Chondrocyte (in vitro differentiated cells): ENCODE measurements at regions not wholly inside any gene's neighbourhood (a gene's known extent, or its start where the extent isn't known, plus 50 kb on each side); places are given as distances from the start of the nearest gene placed in this dataset.

Experiments
- DNase-seq: peaks from one replicate; pipeline ENCODE4 v3.0.0; 2021; ENCODE audit warnings: mixed read lengths, low spot score
- H3K27ac Mint-ChIP-seq: one replicate; pipeline ENCODE4 v1.8.0; 2021; ENCODE audit warnings: mild to moderate bottlenecking, moderate library complexity, mixed read lengths; ENCODE audit not compliant: unreplicated experiment
- H3K27me3 Mint-ChIP-seq: 2 replicates; pipeline ENCODE4 v1.8.0; 2021; ENCODE audit warnings: low read depth, mixed read lengths
- H3K36me3 Mint-ChIP-seq: 2 replicates; pipeline ENCODE4 v1.8.0; 2021; ENCODE audit warnings: low read depth, mixed read lengths
- H3K4me1 Mint-ChIP-seq: 2 replicates; pipeline ENCODE4 v1.8.0; 2021; ENCODE audit warnings: low read depth, mild to moderate bottlenecking, mixed read lengths
- H3K4me3 Mint-ChIP-seq: one replicate; pipeline ENCODE4 v1.8.0; 2021; ENCODE audit warnings: mild to moderate bottlenecking, moderate library complexity, mixed read lengths; ENCODE audit not compliant: unreplicated experiment
- H3K9me3 Mint-ChIP-seq: 2 replicates; pipeline ENCODE4 v1.8.0; 2021; ENCODE audit warnings: low read depth, mixed read lengths
- CTCF ChIP-seq: fragments of 200-600 bp; sonication (generic); IDR thresholded peaks from 2 replicates; pipeline ENCODE4 v1.5.0; 2021; ENCODE audit warnings: antibody characterized with exemption, mild to moderate bottlenecking, moderate library complexity

- no peak for DNase-seq
- Mint-ChIP-seq H3K9me3 (peaks cover 7% of the 10 kb centered on the region), H3K27ac (no peak overlapping the region), H3K4me3 (no peak overlapping the region), H3K4me1 (peaks cover 4% of the 10 kb centered on the region), H3K36me3 (no peaks in the 10 kb centered on the region), H3K27me3 (no peaks in the 10 kb centered on the region)
- no peak for TF ChIP-seq CTCF
Observed at GRCh38 chr14:26370115-26370514, 227.7 kb downstream of the NOVA1 start.

GRCh38 chr14:26363689-26364088 lies 234.1 kb downstream of the NOVA1 start:
- Mint-ChIP-seq H3K27ac (no peak overlapping the region), H3K4me1 (no peaks in the 10 kb centered on the region)

GRCh38 chr14:26344596-26344995 lies 253.2 kb downstream of the NOVA1 start:
- H3K36me3 Mint-ChIP-seq = no peaks in the 10 kb centered on the region
- H3K27ac Mint-ChIP-seq = no peak overlapping the region
- H3K27me3 Mint-ChIP-seq = peaks cover 3% of the 10 kb centered on the region
- no peak for TF ChIP-seq CTCF
- no peaks in the 10 kb centered on the region for H3K4me1 Mint-ChIP-seq
- H3K4me3 Mint-ChIP-seq = no peak overlapping the region
- H3K9me3 Mint-ChIP-seq = no peaks in the 10 kb centered on the region
- no peak for DNase-seq

More at GRCh38 chr14:26363689-26364088, 234.1 kb downstream of the NOVA1 start:
- H3K27me3 Mint-ChIP-seq = peaks cover 2% of the 10 kb centered on the region
- DNase-seq = no peak
- peaks cover 7% of the 10 kb centered on the region for H3K9me3 Mint-ChIP-seq
- no peaks in the 10 kb centered on the region for H3K36me3 Mint-ChIP-seq
- no peak overlapping the region for H3K4me3 Mint-ChIP-seq
- no peak for TF ChIP-seq CTCF

- Mint-ChIP-seq H3K27me3 (peaks cover 7% of the 10 kb centered on the region), H3K9me3 (no peaks in the 10 kb centered on the region), H3K4me3 (no peak overlapping the region), H3K36me3 (no peaks in the 10 kb centered on the region), H3K27ac (no peak overlapping the region), H3K4me1 (no peaks in the 10 kb centered on the region)
- DNase-seq = no peak
- no peak for TF ChIP-seq CTCF
Observed at GRCh38 chr14:26339381-26339780, 258.5 kb downstream of the NOVA1 start.

GRCh38 chr14:26338231-26338630 lies 259.6 kb downstream of the NOVA1 start:
- no peak for TF ChIP-seq CTCF
- Mint-ChIP-seq H3K4me1 (no peaks in the 10 kb centered on the region), H3K4me3 (no peak overlapping the region), H3K27me3 (peaks cover 4% of the 10 kb centered on the region), H3K27ac (no peak overlapping the region), H3K36me3 (no peaks in the 10 kb centered on the region), H3K9me3 (no peaks in the 10 kb centered on the region)
- DNase-seq = no peak
